ENCODE measurements at regions not wholly inside any gene's neighbourhood (a gene's known extent, or its start where the extent isn't known, plus 50 kb on each side); places are given as distances from the start of the nearest gene placed in this dataset.
"Not testable (repeated sequence)": the region's sequence is repeated elsewhere in the genome, so short reads cannot be mapped to it uniquely, and the experiment has no call there.

GRCh38 chr22:42217752-42218280, 52.6 kb downstream of the TCF20 start:
- DNase-seq (ENCODE audit: low read depth), result no peak

- DNase-seq (ENCODE audit: low read depth), result no peak
Measured at GRCh38 chr22:42217019-42217751, 53.3 kb downstream of the TCF20 start.

- DNase-seq (ENCODE audit: low read depth), result no peak
Measured at GRCh38 chr22:42214633-42215415, 55.6 kb downstream of the TCF20 start.

- DNase-seq (ENCODE audit: low read depth), result no peak
Measured at GRCh38 chr22:42208362-42208761, 62.1 kb downstream of the TCF20 start.

- DNase-seq (ENCODE audit: low read depth), result no peak
Measured at GRCh38 chr22:42207918-42208317, 62.5 kb downstream of the TCF20 start.

DNA sequence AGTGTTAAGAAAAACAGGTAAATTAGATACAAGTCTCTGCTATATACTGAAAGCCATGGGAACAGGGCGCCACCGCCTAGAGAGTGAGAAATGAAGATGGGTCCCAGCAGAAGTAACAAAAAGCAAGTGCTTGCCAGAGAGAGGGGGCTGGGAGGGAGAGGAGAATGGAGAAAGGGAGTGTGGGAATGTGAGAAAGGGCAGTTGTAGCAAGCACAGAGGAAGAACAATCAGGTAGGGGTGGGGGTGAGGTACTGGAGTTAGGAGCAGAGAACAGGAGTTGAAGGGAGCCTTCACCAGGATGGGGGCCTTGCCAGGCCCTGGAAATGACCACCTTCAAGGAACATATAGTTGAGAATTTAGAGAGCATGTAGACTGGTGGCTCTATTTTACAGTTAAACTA, 66.8 kb downstream of the TCF20 start:
- no peak for DNase-seq (ENCODE audit: low read depth)

GRCh38 chr22:42202669-42203068, 67.8 kb downstream of the TCF20 start:
- DNase-seq (ENCODE audit: low read depth), result peak; percentile 41

DNA sequence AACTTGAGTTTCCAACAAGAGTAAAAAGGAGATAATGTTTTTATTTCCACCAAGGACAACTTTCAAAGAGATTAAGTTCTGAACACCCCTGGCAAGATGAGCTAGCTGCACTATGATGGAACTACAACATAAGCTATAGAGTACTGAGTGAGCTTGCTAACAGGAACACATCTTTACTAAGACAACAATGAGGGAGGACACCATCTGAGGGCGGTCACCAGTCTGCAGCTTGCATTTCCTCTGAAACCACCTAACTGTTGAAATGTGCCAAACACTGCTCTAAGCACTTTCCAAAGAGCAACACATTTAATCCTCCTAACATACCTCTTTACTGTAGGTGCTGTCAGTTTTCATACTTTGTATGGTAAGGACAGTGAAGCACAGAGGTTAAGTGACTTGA, 68.4 kb downstream of the TCF20 start:
- no peak for DNase-seq (ENCODE audit: low read depth)

GRCh38 chr22:42199025-42199424, 68.4 kb upstream of the CYP2D6 start:
- DNase-seq (ENCODE audit: low read depth), result no peak

GRCh38 chr22:42198226-42198625, 67.6 kb upstream of the CYP2D6 start:
- no peak for DNase-seq (ENCODE audit: low read depth)

DNA sequence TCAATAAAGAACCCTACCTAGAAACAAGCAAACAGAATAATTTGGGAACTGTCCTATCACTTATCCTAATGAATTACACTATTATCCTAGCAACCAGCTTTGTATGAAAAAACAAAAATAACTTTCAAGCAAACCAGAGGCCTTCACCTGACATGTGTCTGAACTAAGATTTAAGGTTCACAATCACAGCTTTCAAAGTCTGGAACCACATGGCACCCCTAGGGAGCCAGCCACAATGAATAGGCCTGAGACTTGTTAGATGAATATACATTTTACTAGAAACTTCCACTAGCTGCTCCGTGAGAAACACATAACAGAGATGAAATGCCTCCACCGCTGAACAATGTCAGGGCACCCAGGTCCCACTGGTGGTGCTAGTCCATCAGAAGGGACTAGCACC, 65.8 kb upstream of the CYP2D6 start:
- no peak for DNase-seq (ENCODE audit: low read depth)

- DNase-seq (ENCODE audit: low read depth), result no peak
Measured at GRCh38 chr22:42194953-42195352, 64.3 kb upstream of the CYP2D6 start.

DNA sequence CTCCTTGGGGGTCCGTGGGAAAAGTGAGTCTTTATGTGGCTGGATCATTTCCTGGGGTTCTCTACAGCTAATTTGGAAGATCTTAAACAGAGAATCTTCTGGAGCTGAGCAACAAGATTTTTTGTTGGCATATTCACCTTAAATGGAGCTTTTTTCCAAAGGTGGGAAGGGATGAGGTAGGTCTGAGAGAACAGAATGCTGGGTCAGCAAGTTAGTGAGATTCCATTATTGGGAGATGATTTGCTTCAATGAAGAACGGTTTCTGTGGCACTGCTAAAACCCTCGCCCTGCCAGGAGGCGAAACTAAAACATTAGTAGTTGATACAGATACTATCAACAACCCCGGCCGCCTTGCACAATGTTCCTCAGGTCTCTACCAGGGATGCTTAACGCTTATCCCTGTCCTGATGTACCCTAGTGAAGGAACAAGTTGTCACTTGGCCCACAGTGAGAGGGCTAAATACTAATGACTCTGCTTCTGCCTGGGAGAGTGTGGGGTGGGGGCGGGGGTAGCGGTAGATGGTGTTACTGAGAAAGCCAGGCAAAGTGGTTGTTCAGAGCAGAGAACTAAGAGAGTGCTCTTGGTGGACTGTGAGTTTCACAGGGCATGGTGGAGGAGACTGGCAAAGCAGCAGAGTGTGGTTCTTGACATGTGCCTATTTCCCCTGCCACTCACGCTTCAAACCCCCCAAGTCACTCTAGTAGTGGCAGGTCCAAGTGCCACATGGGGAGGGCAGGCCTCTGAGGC, 63.7 kb upstream of the CYP2D6 start:
- no peak for DNase-seq (ENCODE audit: low read depth)

- DNase-seq (ENCODE audit: low read depth), result no peak
Measured at GRCh38 chr22:42192547-42192946, 61.9 kb upstream of the CYP2D6 start.

- DNase-seq (ENCODE audit: low read depth), result no peak
Measured at GRCh38 chr22:42190274-42190673, 59.7 kb upstream of the CYP2D6 start.

DNA sequence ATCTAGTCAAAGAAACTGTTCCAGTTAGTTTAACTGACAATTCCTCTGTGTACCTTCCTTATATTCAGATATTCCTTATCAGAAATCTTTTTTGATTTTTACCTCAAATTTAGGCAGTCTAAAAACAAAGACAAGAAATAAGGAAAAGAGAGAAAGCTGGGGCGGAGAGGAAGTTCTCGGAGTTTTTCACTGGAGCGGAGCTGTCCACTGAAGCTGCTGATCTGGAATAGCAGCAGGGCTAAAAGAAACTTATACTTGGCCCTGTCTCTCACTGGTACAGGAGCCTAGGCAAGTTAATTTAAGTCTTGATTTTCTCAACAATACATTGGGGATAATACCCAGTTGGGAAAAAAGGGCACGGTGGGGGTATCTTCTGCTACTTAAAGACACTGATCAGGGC, 59.2 kb upstream of the CYP2D6 start:
- DNase-seq (ENCODE audit: low read depth), result no peak

DNA sequence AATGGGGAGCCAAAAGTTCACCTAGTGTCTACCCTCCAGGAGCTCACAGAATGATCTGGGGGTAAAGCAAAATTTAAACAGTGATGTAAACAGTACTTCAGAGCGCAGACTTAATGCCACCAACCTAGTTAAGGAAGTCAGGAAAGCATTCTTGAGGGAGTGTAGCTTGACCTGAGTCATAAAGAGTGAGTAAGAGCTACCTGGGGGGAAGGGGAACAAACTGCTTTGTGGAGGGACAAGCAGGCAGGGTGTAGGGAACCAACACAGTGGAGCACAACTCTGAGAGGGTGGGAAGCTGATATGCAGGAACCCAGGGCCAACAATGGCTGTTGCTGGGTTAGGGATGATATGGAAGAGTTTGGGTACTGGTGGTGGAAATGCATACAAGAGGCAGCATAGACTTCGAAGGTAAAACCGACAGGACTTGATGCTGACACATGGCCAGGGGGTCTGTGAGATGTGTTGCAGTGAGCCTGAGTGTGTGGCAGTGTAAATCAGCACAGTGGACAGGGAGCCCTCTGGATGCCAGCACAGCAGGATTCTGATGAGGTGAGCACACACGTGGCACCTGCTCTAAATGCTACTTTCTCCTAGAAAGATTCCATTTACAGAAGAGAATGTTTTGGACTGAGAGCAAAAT, 58.3 kb upstream of the CYP2D6 start:
- DNase-seq (ENCODE audit: low read depth), result no peak

- no peak for DNase-seq (ENCODE audit: low read depth)
Measured at GRCh38 chr22:42187646-42188045, 57.0 kb upstream of the CYP2D6 start.

DNA sequence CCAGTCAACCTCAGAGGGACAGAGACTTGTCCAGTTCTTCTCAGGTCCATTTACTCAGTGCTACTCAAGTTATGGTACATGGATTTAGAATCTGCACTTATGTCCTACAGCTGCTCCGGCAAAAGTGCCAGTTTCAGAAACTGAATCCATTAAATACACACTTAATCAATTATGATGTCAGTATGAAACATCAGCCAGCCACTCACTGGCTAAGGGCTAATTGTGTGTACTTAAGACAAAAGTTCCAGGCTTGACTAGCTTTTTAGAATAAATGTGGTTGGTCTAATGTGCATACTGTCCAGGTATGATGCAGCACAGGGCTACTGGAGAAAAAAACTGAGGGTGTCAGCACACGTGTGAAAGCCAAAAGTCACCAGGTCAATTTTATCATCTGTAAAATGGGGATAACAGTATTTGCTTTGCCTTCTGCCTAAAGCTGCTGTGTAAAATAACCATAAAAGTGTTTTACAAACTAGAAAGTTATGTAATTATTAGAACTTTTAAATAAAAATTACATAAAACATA, 55.4 kb upstream of the CYP2D6 start:
- no peak for DNase-seq (ENCODE audit: low read depth)

DNA sequence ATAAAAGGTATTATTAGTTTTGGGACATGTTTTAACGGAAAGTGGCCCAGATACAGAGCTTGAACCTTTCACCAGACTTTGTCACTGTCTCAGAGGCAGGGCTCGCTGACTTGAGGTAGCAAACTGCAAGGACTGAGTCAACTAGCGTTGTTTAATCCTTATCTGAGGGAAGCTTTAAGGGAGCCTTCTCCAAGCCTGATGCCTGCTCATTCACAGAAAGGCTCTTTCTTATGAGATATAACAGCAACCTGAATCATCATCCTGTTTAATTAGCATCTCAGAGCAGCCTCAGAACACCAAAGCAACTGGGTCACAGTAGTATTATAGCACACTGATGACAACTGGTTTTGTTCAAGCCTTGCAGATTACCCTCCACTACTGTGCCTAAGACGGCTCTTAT, 54.2 kb upstream of the CYP2D6 start:
- no peak for DNase-seq (ENCODE audit: low read depth)

- DNase-seq (ENCODE audit: low read depth), result not testable (repeated sequence)
Measured at GRCh38 chr22:42183461-42184059, 53.0 kb upstream of the CYP2D6 start.

All from T follicular helper cell (primary cell).